Kidney tubule cell (primary cell): ENCODE measurements at regions not wholly inside any gene's neighbourhood (a gene's known extent, or its start where the extent isn't known, plus 50 kb on each side); places are given as distances from the start of the nearest gene placed in this dataset.
A peak's percentile ranks its signal among the peaks of the same experiment; 100 is the strongest.

Experiments used
- DNase-seq: peaks from one replicate; pipeline ENCODE4 v3.0.0-alpha.2; 2018; ENCODE audit warnings: low spot score

DNA sequence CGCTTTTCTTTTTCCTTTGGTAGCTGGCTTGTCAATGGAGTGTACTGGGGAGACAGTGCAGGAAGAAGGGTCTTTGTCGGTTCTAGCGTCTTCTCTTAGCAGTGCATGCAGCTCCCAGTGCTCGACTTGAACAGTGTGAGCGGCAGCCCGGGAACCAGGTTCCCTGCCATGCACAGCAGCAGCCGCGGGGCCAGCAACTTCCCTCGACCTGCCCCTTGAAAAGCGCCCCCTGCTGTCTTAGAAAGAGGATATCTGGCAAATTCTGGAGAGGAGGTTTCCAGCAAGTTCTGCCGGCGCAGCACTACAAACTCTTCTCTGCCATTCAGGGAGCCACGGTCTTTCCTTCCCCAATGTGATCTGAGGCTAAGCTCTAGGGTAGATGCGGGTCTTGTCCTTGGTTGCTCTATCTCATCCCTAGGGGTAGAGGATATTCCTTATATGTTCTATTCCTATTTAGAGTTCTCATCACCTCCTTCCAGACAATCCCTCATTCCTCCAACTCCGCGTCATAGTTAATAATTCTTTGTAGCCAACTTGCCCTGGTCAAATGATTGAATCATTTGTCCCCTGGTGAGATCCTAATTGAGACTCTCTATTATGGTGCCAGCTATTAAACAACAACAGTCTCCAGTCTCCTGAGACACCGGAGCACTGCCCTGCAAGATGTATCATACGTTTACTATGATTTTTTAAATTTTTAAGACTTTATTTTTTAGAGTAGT, 451.3 kb downstream of the PMP22 start:
- DNase-seq: no peak

- no peak for DNase-seq
Observed at GRCh38 chr17:14808425-14808824, 456.7 kb downstream of the PMP22 start.

- DNase-seq: no peak
Observed at GRCh38 chr17:14805348-14805747, 459.8 kb downstream of the PMP22 start.

GRCh38 chr17:14803826-14804225, 461.3 kb downstream of the PMP22 start:
- no peak for DNase-seq

- no peak for DNase-seq
Observed at GRCh38 chr17:14797801-14798200, 467.3 kb downstream of the PMP22 start.

- DNase-seq: no peak
Observed at GRCh38 chr17:14797021-14797420, 468.1 kb downstream of the PMP22 start.

DNA sequence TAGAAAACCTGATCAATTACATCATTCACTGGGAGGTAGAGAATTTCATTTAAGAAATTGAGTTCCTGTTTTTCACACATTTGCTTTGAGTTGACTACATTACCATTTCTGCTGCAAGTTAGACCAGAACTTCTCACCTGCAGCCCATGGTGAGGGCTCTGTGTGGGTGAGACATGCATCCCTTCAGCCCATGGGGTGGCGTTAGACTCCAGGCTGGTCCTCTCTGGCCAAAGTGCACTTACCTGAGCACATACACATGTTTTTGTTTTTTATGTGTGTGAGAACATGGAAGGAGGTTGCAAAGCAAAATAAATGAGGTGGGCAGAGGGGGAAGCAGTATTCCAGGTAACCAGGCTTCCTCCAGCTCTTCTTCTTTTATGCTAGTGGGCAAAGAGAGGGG, 470.2 kb downstream of the PMP22 start:
- no peak for DNase-seq

DNA sequence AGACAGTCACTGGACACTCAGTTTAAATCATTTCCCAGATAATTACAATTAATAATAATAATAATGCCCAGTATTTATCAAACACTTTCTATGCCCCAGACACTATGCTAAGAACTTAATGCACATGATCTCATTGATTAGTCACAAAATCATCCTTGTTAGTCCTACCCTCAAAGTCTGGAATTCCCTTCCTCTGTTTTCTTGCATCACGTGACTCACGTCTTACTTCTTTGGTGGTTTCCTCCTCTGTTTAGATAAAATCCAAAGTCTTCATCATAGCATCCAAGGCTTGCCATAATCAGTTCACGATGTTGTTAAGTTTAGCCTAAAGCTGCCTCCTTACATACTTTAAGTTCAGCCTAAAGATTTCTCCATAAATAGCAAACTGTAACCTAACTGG, 471.9 kb downstream of the PMP22 start:
- DNase-seq: peak; percentile 17

GRCh38 chr17:14792746-14793145, 472.4 kb downstream of the PMP22 start:
- DNase-seq: peak; percentile 2

GRCh38 chr17:14791221-14791620, 473.9 kb downstream of the PMP22 start:
- DNase-seq: no peak

GRCh38 chr17:14790521-14790920, 474.6 kb downstream of the PMP22 start:
- no peak for DNase-seq

DNA sequence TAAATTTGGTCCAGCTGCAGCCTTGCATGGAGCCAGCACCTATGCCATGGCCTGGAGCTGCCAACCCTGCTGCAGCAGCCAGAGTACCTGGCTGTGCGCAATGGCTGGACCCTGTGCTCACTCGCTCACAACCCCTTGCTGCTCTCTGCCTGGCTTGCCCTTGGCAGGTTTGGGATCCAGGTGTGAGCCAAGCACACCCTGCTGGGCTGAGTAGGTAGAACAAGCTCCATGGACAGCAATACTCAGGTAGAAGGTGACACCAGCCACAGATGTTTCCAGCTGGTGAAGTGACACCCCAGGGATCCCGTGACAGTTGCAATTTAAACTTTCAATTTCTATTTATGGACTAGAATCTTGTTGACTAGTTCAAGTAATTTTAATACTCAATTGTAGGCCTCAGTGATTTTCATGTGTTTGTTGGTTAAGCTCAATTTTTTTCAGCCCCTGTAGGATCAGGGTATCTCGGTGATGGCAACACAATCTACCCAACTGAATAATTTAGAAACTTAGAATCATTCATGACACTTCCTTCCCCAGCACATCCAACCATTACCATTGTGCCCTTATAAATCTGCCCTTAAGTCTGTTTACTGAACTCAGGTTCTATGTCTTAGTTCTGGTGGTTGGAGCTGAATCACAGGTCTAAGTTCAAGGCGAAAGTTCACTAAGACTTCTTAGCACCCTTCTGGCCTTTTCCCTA, 480.0 kb downstream of the PMP22 start:
- DNase-seq: no peak

DNA sequence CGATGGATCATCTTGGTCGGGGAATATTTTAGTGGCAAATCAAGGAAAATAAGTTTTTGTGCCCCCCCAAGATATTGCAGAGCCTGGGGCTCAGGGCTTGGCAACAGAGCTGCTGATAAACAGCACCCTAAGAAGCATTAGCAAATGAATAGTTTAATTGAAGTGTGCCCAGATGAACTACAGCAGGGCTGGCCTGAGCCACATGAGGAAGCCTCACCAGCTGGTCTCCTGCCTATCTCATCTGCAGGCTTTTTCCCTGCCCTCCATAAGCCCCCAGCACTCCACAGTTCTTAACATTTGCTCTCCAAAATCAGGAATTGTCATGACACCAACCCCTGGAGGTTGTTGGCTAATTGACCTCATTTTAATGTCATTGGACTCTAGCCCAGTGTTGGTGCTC, 480.2 kb downstream of the HS3ST3B1 start:
- no peak for DNase-seq

GRCh38 chr17:14780097-14780651, 479.3 kb downstream of the HS3ST3B1 start:
- DNase-seq: no peak

DNA sequence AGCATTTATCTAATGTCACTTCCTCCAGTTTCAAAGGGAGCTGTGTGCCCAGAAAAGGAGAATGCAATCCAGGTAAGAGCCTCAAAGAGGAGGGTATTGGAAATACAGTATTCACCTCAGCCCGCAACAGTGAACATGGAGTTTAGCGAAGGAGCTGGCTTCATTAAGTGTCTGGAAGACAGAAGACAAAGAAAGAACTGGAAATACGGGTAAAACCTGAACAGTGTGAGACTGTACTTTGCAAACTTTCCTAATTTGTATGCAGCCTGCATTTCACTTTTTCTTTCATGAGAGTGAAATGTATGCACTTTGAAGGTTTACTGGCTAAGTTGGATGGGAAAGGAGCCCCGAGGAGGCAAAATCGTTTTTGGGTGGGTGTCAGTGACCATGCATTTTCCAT, 478.4 kb downstream of the HS3ST3B1 start:
- no peak for DNase-seq

DNA sequence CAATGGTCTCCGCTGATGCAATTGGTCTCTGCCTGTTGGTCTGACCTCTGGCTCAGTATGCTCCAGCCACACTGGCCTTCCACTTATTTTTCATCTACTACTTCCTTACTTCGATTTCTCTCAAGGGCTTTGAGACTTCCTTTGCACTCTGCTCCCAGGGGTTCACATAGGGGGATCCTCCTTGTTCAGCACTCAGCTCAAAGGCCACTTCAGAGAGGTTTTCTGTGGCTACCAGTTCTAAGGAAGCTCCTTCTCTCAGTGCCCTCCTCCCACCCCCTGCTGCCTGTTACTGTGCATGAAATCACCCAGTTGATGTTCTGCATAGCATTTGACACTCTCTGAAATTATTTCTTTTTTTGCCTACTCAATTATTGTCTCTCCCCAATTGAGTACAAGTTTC, 476.4 kb downstream of the HS3ST3B1 start:
- DNase-seq: no peak

DNA sequence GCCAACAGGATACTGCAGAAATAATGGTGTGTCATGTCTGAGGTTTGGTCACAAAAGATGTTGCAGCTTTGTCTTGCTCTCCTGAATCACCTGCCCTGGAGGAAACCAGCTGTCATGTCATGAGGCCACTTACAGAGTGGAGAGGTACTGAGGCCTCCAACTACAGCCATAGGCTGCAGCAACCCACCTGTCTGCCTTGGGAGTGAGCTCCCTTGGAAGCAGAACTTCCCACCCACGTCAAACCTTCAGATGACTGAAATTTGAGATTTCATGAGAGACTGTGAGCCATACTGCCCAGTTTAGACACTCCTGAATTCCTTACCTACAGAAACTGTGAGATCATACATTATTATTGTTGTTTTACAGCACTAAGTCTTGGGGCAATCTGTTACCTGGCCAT, 475.9 kb downstream of the HS3ST3B1 start:
- no peak for DNase-seq

GRCh38 chr17:14775731-14776492, 475.0 kb downstream of the HS3ST3B1 start:
- DNase-seq: no peak

DNA sequence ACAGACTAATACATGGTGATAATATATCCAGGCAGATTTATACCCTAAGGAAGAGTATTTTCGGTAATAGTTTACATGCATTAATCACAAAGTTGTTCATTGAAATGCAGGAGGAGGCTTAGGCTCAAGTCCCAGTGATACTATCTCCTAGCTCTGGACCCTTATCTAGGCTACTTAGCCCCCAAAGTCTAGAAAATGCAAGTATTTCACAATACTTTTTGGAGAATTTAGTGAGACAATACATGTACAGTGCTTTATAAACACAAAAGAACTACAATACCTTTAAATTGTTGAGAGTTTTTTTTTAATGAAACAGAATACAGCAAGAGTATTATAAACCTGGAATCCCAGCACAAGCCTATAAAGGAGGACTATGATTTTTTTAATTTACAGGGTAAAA, 473.9 kb downstream of the HS3ST3B1 start:
- no peak for DNase-seq

DNA sequence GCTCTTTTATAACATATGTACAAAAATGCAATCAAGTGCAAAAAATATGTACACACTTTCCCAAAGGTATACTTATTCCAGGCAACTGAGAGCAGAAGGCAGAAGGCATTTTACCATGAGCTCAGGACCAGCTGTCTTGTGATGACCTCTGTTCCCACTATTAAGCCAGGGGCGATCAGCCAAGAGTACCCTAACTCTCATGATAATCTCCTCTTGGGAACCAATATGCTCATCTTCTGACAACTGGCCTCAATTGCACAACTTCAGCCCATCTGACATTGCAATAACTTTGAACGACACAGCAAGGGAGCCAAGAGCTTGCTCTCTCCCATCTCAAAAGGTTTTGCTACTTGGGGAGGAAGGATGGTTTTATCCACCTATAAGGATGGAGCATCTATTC, 471.9 kb downstream of the HS3ST3B1 start:
- no peak for DNase-seq

DNA sequence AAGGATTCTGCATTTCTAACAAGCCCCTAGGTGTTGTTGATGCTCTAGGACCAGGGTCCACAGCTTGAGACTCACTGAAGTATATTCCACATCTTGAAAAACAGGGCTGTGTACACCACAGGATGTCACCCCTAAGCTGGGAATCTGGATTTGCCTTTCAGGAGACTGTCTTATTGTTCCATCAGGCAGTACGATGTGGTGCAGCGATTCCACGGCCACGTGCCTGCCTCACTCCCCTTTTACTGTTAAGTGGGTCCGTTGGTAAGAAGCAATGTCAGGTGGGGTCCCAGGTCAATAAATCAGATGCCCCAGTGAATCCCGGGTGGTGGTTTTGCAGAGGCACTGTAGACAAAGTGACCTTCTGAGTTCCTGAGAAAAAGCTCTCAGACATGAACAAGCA, 470.7 kb downstream of the HS3ST3B1 start:
- no peak for DNase-seq

DNA sequence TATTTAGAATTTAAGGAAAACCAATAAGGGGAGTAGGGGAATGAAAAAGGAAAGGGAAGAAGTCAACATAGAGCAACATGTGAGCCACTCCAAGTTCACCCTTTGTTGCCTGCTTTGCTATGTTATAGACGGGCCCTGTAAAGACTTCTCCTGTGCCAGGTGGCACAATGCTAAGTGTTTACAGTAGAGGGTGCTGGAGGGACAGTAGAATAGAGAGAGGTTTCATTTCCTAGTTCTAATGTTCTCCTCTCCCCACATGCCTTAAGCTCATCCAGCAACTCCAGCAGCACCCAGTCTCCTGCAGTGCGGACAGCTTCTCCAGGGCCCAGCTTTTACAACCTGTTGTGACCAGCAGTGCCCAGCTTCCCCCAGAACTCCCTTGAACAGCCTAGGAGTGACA, 468.0 kb downstream of the HS3ST3B1 start:
- DNase-seq: no peak
